ENCODE measurements at regions not wholly inside any gene's neighbourhood (a gene's known extent, or its start where the extent isn't known, plus 50 kb on each side); places are given as distances from the start of the nearest gene placed in this dataset.

GRCh38 chr19:31223740-31224534, 125.3 kb downstream of the TSHZ3 start:
- no peak for DNase-seq

- DNase-seq: peak; percentile 5
Measured at GRCh38 chr19:31220540-31220939, 128.7 kb downstream of the TSHZ3 start.

- DNase-seq: no peak
Measured at GRCh38 chr19:31214997-31215396, 134.2 kb downstream of the TSHZ3 start.

GRCh38 chr19:31214086-31214485, 135.2 kb downstream of the TSHZ3 start:
- peak; percentile 35 for DNase-seq

- no peak for DNase-seq
Measured at GRCh38 chr19:31211088-31211487, 138.1 kb downstream of the TSHZ3 start.

- DNase-seq: no peak
Measured at GRCh38 chr19:31205887-31206518, 143.2 kb downstream of the TSHZ3 start.

GRCh38 chr19:31204115-31204514, 145.1 kb downstream of the TSHZ3 start:
- DNase-seq: no peak

GRCh38 chr19:31185261-31185660, 164.0 kb downstream of the TSHZ3 start:
- DNase-seq: no peak

- DNase-seq: no peak
Measured at GRCh38 chr19:31181535-31181934, 167.7 kb downstream of the TSHZ3 start.

- no peak for DNase-seq
Measured at GRCh38 chr19:31180907-31181306, 168.3 kb downstream of the TSHZ3 start.

GRCh38 chr19:31179471-31179852, 169.8 kb downstream of the TSHZ3 start:
- no peak for DNase-seq

- no peak for DNase-seq
Measured at GRCh38 chr19:31178833-31179470, 170.3 kb downstream of the TSHZ3 start.

GRCh38 chr19:31177246-31177645, 172.0 kb downstream of the TSHZ3 start:
- DNase-seq: no peak

- no peak for DNase-seq
Measured at GRCh38 chr19:31175564-31176348, 173.5 kb downstream of the TSHZ3 start.

- no peak for DNase-seq
Measured at GRCh38 chr19:31174948-31175347, 174.3 kb downstream of the TSHZ3 start.

- no peak for DNase-seq
Measured at GRCh38 chr19:31173991-31174390, 175.2 kb downstream of the TSHZ3 start.

GRCh38 chr19:31171936-31172335, 177.3 kb downstream of the TSHZ3 start:
- DNase-seq: no peak

GRCh38 chr19:31170046-31170445, 179.2 kb downstream of the TSHZ3 start:
- no peak for DNase-seq

- DNase-seq: no peak
Measured at GRCh38 chr19:31168106-31168625, 181.1 kb downstream of the TSHZ3 start.

GRCh38 chr19:31167690-31168089, 181.5 kb downstream of the TSHZ3 start:
- DNase-seq: no peak

- DNase-seq: no peak
Measured at GRCh38 chr19:31166206-31166605, 183.0 kb downstream of the TSHZ3 start.

GRCh38 chr19:31164791-31165251, 184.4 kb downstream of the TSHZ3 start:
- DNase-seq: no peak
